OCI-LY1 (cell line): ENCODE measurements at regions not wholly inside any gene's neighbourhood (a gene's known extent, or its start where the extent isn't known, plus 50 kb on each side); places are given as distances from the start of the nearest gene placed in this dataset.

Source experiments
- CTCF ChIP-seq: fragments of 200-600 bp; sonication (generic), shearing (Covaris generic); IDR thresholded peaks from 2 replicates; pipeline ENCODE4 v1.5.1; 2017; ENCODE audit warnings: mild to moderate bottlenecking, antibody characterized with exemption, low read length, moderate library complexity, mixed read lengths
- EZH2 ChIP-seq: fragments of 200-600 bp; sonication (generic), shearing (Covaris generic); IDR thresholded peaks from 2 replicates; pipeline ENCODE4 v1.8.0; 2017; ENCODE audit warnings: borderline replicate concordance, mixed run types, mild to moderate bottlenecking, antibody characterized with exemption, low read length, moderate library complexity, mixed read lengths

- no peak for TF ChIP-seq CTCF
- TF ChIP-seq EZH2: no peak
Measured at GRCh38 chr18:1452821-1453220, 548.1 kb downstream of the ADCYAP1 start.
